ENCODE measurements at regions not wholly inside any gene's neighbourhood (a gene's known extent, or its start where the extent isn't known, plus 50 kb on each side); places are given as distances from the start of the nearest gene placed in this dataset.

DNA sequence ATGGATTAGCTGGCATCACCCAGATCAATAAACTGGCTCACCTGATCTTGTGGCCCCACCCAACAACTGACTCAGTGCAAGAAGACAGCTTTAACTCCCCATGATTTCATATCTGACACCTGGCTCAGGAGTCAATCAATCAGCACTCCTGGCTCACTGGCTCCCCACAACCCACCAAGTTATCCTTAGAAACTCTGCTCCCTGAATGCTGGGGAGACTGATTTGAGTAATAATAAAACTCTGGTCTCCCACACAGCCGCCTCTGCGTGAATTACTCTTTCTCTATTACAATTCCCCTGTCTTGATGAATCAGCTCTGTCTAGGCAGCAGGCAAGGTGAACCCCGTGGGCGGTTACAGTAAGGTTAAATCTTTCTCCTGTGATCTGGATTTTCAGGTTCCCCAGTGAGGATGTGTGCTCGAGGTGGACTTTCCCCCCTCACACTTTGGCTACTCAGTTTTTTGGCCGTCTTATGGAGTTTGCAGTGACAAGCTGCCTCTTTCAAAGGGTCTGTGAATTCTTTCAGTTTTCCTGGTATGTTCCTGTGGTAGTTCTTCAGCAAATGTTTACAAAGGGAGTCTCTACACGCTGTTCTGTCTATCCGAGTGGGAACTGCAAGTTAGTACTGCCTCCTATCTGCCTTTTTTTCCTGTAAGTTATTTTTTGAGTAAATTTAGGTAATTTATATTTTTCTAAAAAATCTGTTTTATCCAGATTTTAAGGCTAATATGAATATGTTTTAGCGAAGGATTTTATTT, 500.2 kb upstream of the NUDT12 start:
- H3K27ac ChIP-seq (ENCODE audit: low read depth, low read length) = no peak overlapping the region
- H3K9me3 ChIP-seq (ENCODE audit: control insufficient read depth, insufficient read depth, low read length) = no peaks in the 10 kb centered on the region
- POLR2A ChIA-PET = no interaction called here
- TF ChIP-seq, protein P1, sequence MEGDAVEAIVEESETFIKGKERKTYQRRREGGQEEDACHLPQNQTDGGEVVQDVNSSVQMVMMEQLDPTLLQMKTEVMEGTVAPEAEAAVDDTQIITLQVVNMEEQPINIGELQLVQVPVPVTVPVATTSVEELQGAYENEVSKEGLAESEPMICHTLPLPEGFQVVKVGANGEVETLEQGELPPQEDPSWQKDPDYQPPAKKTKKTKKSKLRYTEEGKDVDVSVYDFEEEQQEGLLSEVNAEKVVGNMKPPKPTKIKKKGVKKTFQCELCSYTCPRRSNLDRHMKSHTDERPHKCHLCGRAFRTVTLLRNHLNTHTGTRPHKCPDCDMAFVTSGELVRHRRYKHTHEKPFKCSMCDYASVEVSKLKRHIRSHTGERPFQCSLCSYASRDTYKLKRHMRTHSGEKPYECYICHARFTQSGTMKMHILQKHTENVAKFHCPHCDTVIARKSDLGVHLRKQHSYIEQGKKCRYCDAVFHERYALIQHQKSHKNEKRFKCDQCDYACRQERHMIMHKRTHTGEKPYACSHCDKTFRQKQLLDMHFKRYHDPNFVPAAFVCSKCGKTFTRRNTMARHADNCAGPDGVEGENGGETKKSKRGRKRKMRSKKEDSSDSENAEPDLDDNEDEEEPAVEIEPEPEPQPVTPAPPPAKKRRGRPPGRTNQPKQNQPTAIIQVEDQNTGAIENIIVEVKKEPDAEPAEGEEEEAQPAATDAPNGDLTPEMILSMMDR (IDR thresholded peaks at IDR 0.05; ENCODE audit: low read depth, low read length) = no peak
- DNase-seq (ENCODE audit: low read depth, low spot score) = no peak
- CTCF ChIA-PET = no interaction called here
- no peak overlapping the region for H3K4me3 ChIP-seq (ENCODE audit: low read depth, low read length)
- no peaks in the 10 kb centered on the region for H3K27me3 ChIP-seq (ENCODE audit: control insufficient read depth, insufficient read depth, low read length)

DNA sequence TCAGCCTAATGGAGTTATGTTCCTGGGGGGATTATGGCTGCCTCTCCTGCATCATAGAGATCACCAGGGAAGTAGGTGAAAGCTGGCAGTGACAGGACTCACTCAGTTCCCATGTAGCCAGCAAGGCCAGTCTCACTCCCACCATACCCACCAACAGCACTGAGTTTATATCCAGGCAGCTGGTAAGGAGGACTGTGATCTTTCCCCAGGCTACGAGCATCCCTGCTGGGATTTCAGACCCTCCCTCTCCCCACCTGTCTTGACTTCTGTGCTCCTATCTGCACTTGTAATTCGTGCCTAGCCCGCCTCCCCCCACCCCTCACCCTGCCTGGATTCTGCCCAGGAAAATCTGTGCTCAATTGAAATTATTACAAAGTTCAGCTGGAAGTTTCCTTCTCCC, 499.1 kb upstream of the NUDT12 start:
- Histone ChIP-seq H3K27ac (ENCODE audit: low read depth, low read length) (no peak overlapping the region), H3K4me3 (ENCODE audit: low read depth, low read length) (no peak overlapping the region), H3K9me3 (ENCODE audit: control insufficient read depth, insufficient read depth, low read length) (no peaks in the 10 kb centered on the region), H3K27me3 (ENCODE audit: control insufficient read depth, insufficient read depth, low read length) (no peaks in the 10 kb centered on the region)
- DNase-seq (ENCODE audit: low read depth, low spot score) = no peak
- TF ChIP-seq, protein P1 (IDR thresholded peaks at IDR 0.05; ENCODE audit: low read depth, low read length) = no peak
- ChIA-PET CTCF (no interaction called here), POLR2A (no interaction called here)

DNA sequence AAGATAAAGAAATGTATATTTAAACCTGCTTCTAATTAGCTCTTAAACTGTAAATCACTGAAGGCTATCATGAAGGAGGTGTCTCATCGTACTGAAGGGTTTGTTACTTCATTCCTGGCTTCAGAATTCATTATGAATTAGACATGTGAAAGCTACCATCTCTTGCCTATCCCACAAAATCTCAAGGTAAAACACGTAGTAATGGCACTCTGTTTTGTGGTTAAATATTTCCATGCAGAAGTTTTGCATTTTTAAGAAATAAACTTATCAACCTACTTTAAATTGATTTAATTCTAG, 490.7 kb upstream of the NUDT12 start:
- H3K27me3 ChIP-seq (ENCODE audit: control insufficient read depth, insufficient read depth, low read length) = no peaks in the 10 kb centered on the region
- TF ChIP-seq, protein P1 (IDR thresholded peaks at IDR 0.05; ENCODE audit: low read depth, low read length) = no peak
- CTCF ChIA-PET = no interaction called here
- no peak for DNase-seq (ENCODE audit: low read depth, low spot score)
- H3K27ac ChIP-seq (ENCODE audit: low read depth, low read length) = no peak overlapping the region
- H3K4me3 ChIP-seq (ENCODE audit: low read depth, low read length) = no peak overlapping the region
- 0 out of 2 replicates have a peak, but pooled peaks cover 4% of the 10 kb centered on the region for H3K9me3 ChIP-seq (ENCODE audit: control insufficient read depth, insufficient read depth, low read length)
- POLR2A ChIA-PET = no interaction called here

DNA sequence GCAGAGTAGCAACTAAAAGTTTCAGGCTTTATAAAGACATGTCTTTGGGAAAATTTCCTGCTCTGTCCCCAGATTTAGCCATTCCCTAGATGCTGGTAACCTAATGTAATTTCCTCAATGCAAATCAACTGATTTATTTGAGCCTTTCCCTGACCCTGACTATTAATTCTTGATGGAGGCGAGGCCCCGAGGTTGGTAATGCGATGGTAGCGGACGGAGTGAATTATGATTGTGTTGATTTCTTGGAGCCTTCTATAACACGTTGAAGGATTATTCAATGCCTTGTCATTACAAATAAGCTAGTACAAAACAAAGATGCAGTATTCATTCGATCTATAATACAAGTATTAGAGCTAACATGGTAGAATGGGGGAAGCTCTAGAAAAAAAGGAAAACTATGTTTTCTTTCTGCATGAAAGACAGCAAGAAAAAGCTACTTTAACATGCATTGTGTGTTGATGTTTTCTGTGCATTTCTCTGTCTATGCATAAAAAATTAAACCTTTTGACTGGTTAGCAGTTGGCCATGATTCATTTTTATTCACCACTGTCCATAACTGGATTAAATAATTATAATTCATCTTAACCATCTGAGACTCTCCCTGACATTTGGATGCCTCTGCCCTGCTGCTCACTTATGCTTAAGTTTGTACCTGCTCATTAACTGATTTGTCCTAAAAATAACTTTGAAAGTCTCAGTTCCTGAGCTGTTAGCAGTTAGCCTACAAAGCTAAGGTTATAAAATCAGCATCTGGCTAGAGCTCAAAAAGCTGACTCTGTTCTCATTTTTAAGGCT, 490.2 kb upstream of the NUDT12 start:
- no peak for DNase-seq (ENCODE audit: low read depth, low spot score)
- ChIA-PET CTCF (no interaction called here), POLR2A (no interaction called here)
- TF ChIP-seq, protein P1 (IDR thresholded peaks at IDR 0.05; ENCODE audit: low read depth, low read length) = no peak
- no peak overlapping the region for H3K27ac ChIP-seq (ENCODE audit: low read depth, low read length)
- 0 out of 2 replicates have a peak, but pooled peaks cover 4% of the 10 kb centered on the region for H3K9me3 ChIP-seq (ENCODE audit: control insufficient read depth, insufficient read depth, low read length)
- H3K4me3 ChIP-seq (ENCODE audit: low read depth, low read length) = no peak overlapping the region
- H3K27me3 ChIP-seq (ENCODE audit: control insufficient read depth, insufficient read depth, low read length) = no peaks in the 10 kb centered on the region

DNA sequence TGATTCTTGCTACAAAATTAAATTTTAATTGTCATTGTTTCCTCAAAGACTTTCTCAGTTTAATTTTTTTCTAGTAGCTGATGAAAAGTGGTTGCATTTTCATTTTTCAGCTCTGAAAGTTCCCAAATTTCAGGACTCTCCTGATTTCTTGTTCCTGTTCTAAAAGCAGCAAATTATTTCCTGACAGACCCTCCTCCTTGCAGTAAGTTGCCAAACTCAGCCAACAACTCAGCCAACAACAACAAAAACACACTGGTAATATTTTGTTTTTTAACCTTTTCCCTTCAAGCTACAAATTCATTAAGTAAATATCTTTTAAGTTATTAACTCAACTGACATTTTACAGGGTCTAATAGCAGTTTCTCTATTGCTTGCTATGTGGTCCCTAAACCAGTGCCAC, 487.8 kb upstream of the NUDT12 start:
- TF ChIP-seq, protein P1 (IDR thresholded peaks at IDR 0.05; ENCODE audit: low read depth, low read length) = no peak
- ChIA-PET CTCF (no interaction called here), POLR2A (no interaction called here)
- no peak overlapping the region for H3K4me3 ChIP-seq (ENCODE audit: low read depth, low read length)
- H3K27me3 ChIP-seq (ENCODE audit: control insufficient read depth, insufficient read depth, low read length) = no peaks in the 10 kb centered on the region
- no peak for DNase-seq (ENCODE audit: low read depth, low spot score)
- H3K9me3 ChIP-seq (ENCODE audit: control insufficient read depth, insufficient read depth, low read length) = 0 out of 2 replicates have a peak, but pooled peaks cover 4% of the 10 kb centered on the region
- H3K27ac ChIP-seq (ENCODE audit: low read depth, low read length) = no peak overlapping the region
